B cell (primary cell): ENCODE measurements at regions not wholly inside any gene's neighbourhood (a gene's known extent, or its start where the extent isn't known, plus 50 kb on each side); places are given as distances from the start of the nearest gene placed in this dataset.

Source experiments
- ATAC-seq: fragments of 200-7000 bp; cut with Tn5 transposase; one replicate; pipeline ENCODE4 v1.10.0; 2021; ENCODE audit warnings: low read depth, mild to moderate bottlenecking, moderate number of reproducible peaks, moderate library complexity
- CTCF ChIA-PET: fragments of 350-600 bp; sonication (Branson Sonifier 250); formaldehyde crosslinking; loops from one replicate; lab custom pipeline; 2021; ENCODE audit warnings: antibody characterized with exemption, inconsistent platforms; lab: Charles Lee
- POLR2A ChIA-PET: fragments of 350-600 bp; sonication (Branson Sonifier 250); formaldehyde crosslinking; loops from one replicate; lab custom pipeline; 2021; ENCODE audit warnings: antibody characterized with exemption; lab: Charles Lee
- DNase-seq: peaks from one replicate; pipeline ENCODE4 v3.0.0; 2013
- H2AFZ ChIP-seq: 2 replicates; pipeline ENCODE4 v1.6.1; 2012; ENCODE audit warnings: mild to moderate bottlenecking, low read depth, low read length; ENCODE audit not compliant: insufficient read depth, poor library complexity, severe bottlenecking
- H3K27ac ChIP-seq, 2 donors: 1 replicate in 1 of 2; 2 replicates in 1 of 2; pipeline ENCODE4 v1.5.1; 2012 to 2013; ENCODE audit warnings: low read length in 2 of 2, mild to moderate bottlenecking in 2 of 2, moderate library complexity in 1 of 2
- H3K27me3 ChIP-seq, 4 experiments: fragments of 200-600 bp in 1 of 4; sonication (generic) in 1 of 4; replicated peaks in 1 of 4; 1 replicate in 2 of 4; 2 replicates in 2 of 4; pipeline versions ENCODE4 v1.6.1 to v1.7.0; 2013 to 2016; ENCODE audit warnings: low read length in 3 of 4, mild to moderate bottlenecking in 2 of 4, mixed read lengths in 1 of 4, moderate library complexity in 1 of 4; ENCODE audit not compliant: insufficient read depth in 4 of 4, control insufficient read depth in 3 of 4; ENCODE audit errors: control extremely low read depth in 1 of 4
- H3K36me3 ChIP-seq, 2 experiments: replicated peaks in 1 of 2; 1 replicate in 1 of 2; 2 replicates in 1 of 2; pipeline versions ENCODE4 v1.6.1 to v1.7.1; 2013; ENCODE audit warnings: low read length in 1 of 2; ENCODE audit not compliant: insufficient read depth in 2 of 2, control insufficient read depth in 1 of 2; ENCODE audit errors: control extremely low read depth in 1 of 2, extremely low read depth in 1 of 2
- H3K4me1 ChIP-seq, 2 donors: fragments of 200-600 bp in 1 of 2; sonication (generic) in 1 of 2; 1 replicate in 1 of 2; 2 replicates in 1 of 2; pipeline versions ENCODE4 v1.5.1 to v1.6.1; 2013 to 2017; ENCODE audit warnings: low read length in 2 of 2; ENCODE audit not compliant: control insufficient read depth in 2 of 2, insufficient read depth in 2 of 2
- H3K4me2 ChIP-seq: replicated peaks from 2 replicates; pipeline ENCODE3; 2012; ENCODE audit warnings: mild to moderate bottlenecking, low read depth, low read length; ENCODE audit not compliant: poor library complexity, severe bottlenecking
- H3K4me3 ChIP-seq, 5 experiments: fragments of 200-600 bp in 1 of 5; sonication (generic) in 1 of 5; 1 replicate in 3 of 5; 2 replicates in 2 of 5; pipeline versions ENCODE4 v1.5.1 to v1.7.0; 2011 to 2016; ENCODE audit warnings: low read length in 4 of 5, mild to moderate bottlenecking in 4 of 5, low read depth in 2 of 5, control low read depth in 1 of 5, moderate library complexity in 1 of 5; ENCODE audit not compliant: insufficient read depth in 1 of 5; ENCODE audit errors: control extremely low read depth in 1 of 5, extremely low read depth in 1 of 5
- H3K79me2 ChIP-seq: fragments of 200-600 bp; sonication (generic); one replicate; pipeline ENCODE4 v1.6.0; 2016; ENCODE audit warnings: low read length; ENCODE audit not compliant: control insufficient read depth, insufficient read depth
- H3K9ac ChIP-seq: fragments of 200-600 bp; sonication (generic); 2 replicates; pipeline ENCODE4 v1.6.1; 2017; ENCODE audit warnings: mild to moderate bottlenecking, low read length, moderate library complexity
- H3K9me3 ChIP-seq, 3 donors: one replicate each; pipeline versions ENCODE4 v1.6.1 to v1.7.1; 2013; ENCODE audit warnings: low read length in 2 of 3; ENCODE audit not compliant: control insufficient read depth in 2 of 3, insufficient read depth in 1 of 3; ENCODE audit errors: control extremely low read depth in 1 of 3
- H4K20me1 ChIP-seq: 2 replicates; pipeline ENCODE4 v1.6.0; 2012; ENCODE audit warnings: mild to moderate bottlenecking, low read length; ENCODE audit not compliant: insufficient read depth, control insufficient read depth, poor library complexity, severe bottlenecking
- H3K27ac Mint-ChIP-seq: one replicate; pipeline ENCODE4 v1.8.0; 2021; ENCODE audit warnings: mixed read lengths
- H3K27me3 Mint-ChIP-seq: one replicate; pipeline ENCODE4 v1.8.0; 2021; ENCODE audit warnings: mixed read lengths
- H3K4me1 Mint-ChIP-seq: one replicate; pipeline ENCODE4 v1.8.0; 2021; ENCODE audit warnings: mixed read lengths
- H3K4me3 Mint-ChIP-seq: one replicate; pipeline ENCODE4 v1.8.0; 2021; ENCODE audit warnings: mixed read lengths
- H3K9me3 Mint-ChIP-seq: one replicate; pipeline ENCODE4 v1.8.0; 2022; ENCODE audit warnings: mixed read lengths; ENCODE audit not compliant: insufficient read depth
- EZH2 ChIP-seq: IDR thresholded peaks from 2 replicates; pipeline ENCODE4 v1.6.1; 2012; ENCODE audit warnings: borderline replicate concordance, low read depth, mild to moderate bottlenecking, moderate library complexity, low read length; ENCODE audit not compliant: insufficient read depth, poor library complexity, severe bottlenecking
- WGBS: methylation state at CpG from one replicate; pipeline ENCODE4 v1.1.5; 2013; ENCODE audit warnings: missing lambda C conversion rate; ENCODE audit not compliant: insufficient coverage; 5-methylcytosine and 5-hydroxymethylcytosine counted together
- intact Hi-C: fragments of 100-400 bp; cut with micrococcal nuclease; formaldehyde crosslinking; loops from one replicate; pipeline ENCODE4 v1.10.0; 2022
- TF ChIP-seq, protein P1 (sequence below): fragments of 200-600 bp; IDR thresholded peaks from one replicate; pipeline ENCODE4 v1.8.0; 2022; ENCODE audit warnings: antibody characterized with exemption, mild to moderate bottlenecking

DNA sequence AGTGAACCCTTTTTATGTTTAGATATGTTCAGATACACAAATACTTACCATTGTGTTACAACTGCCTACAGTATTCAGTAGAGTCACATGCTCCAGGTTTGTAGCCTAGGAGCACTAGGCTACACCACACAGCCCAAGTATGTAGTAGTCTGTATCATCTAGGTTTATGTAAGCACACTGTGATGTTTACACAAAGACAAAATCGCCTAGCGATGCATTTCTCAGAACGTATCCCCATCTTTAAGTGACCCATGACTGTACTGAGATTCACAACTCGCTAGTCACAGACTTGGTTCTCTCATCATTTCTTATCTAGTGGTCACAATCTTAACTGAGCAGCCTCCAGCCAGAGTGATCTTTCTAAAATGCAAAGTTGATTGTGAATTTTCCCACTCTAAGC lies 119.2 kb downstream of the RASSF10 start:
- H3K27ac ChIP-seq = no peak overlapping the region
- ATAC-seq (no peak), DNase-seq (no peak)
- Mint-ChIP-seq H3K9me3 (no peaks in the 10 kb centered on the region), H3K4me3 (no peak overlapping the region), H3K27ac (no peak overlapping the region), H3K4me1 (no peaks in the 10 kb centered on the region), H3K27me3 (peaks cover 10% of the 10 kb centered on the region)
- H3K9me3 ChIP-seq = no peaks in the 10 kb centered on the region
- 100% methylated on average over 2 of the region's 4 CpGs for WGBS
- H3K4me3 ChIP-seq = no peak overlapping the region
- no peaks in the 10 kb centered on the region for H3K36me3 ChIP-seq
- ChIA-PET POLR2A (no interaction called here), CTCF (no interaction called here)
- no peaks in the 10 kb centered on the region for H3K4me1 ChIP-seq
- no peak for TF ChIP-seq EZH2
- TF ChIP-seq, protein P1, sequence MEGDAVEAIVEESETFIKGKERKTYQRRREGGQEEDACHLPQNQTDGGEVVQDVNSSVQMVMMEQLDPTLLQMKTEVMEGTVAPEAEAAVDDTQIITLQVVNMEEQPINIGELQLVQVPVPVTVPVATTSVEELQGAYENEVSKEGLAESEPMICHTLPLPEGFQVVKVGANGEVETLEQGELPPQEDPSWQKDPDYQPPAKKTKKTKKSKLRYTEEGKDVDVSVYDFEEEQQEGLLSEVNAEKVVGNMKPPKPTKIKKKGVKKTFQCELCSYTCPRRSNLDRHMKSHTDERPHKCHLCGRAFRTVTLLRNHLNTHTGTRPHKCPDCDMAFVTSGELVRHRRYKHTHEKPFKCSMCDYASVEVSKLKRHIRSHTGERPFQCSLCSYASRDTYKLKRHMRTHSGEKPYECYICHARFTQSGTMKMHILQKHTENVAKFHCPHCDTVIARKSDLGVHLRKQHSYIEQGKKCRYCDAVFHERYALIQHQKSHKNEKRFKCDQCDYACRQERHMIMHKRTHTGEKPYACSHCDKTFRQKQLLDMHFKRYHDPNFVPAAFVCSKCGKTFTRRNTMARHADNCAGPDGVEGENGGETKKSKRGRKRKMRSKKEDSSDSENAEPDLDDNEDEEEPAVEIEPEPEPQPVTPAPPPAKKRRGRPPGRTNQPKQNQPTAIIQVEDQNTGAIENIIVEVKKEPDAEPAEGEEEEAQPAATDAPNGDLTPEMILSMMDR = no peak
- intact Hi-C loops = no loop called here
- H3K4me2 ChIP-seq = no peak overlapping the region
- H3K9ac ChIP-seq = no peak overlapping the region
- H2AFZ ChIP-seq = no peak overlapping the region
- H3K79me2 ChIP-seq = no peaks in the 10 kb centered on the region
- H4K20me1 ChIP-seq = no peaks in the 10 kb centered on the region
- peaks cover 0 to 4% (median 0%) of the 10 kb centered on the region in 4 experiments for H3K27me3 ChIP-seq

DNA sequence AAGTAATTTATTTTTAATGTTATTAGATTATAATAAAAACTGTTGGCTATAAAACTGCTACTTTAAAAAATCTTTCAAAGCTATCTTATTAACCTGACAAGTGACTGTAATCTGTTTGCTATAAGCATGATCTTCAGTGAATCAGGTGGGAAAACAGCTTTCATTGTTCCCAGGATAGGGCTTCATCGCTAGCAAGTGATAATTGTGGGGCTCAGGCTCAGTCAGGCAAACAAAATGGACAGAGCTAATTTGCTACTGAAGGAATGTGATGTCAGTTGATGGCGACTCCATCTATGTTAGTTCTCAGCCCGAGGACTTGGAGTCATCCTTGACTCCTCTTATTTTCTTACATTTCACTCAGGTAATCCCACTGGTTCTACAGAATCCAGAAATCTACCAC lies 125.0 kb downstream of the RASSF10 start:
- Mint-ChIP-seq H3K27me3 (peaks cover 18% of the 10 kb centered on the region), H3K9me3 (peaks cover 2% of the 10 kb centered on the region), H3K4me3 (no peak overlapping the region), H3K27ac (no peak overlapping the region), H3K4me1 (no peaks in the 10 kb centered on the region)
- Histone ChIP-seq H3K36me3 (no peaks in the 10 kb centered on the region), H3K4me2 (no peak overlapping the region), H3K9me3 (no peaks in the 10 kb centered on the region), H2AFZ (no peak overlapping the region), H3K27ac (no peak overlapping the region), H3K4me1 (no peaks in the 10 kb centered on the region), H3K9ac (no peak overlapping the region), H3K27me3 (no peaks in the 10 kb centered on the region), H3K4me3 (no peak overlapping the region), H3K79me2 (no peaks in the 10 kb centered on the region), H4K20me1 (no peaks in the 10 kb centered on the region)
- intact Hi-C loops = no loop called here
- ATAC-seq = no peak
- ChIA-PET CTCF (no interaction called here), POLR2A (no interaction called here)
- no peak for DNase-seq
- no peak for TF ChIP-seq EZH2
- TF ChIP-seq, protein P1 = no peak
- 89% methylated on average over 2 of the region's 3 CpGs for WGBS
